HT1080 (cell line): ENCODE measurements at regions not wholly inside any gene's neighbourhood (a gene's known extent, or its start where the extent isn't known, plus 50 kb on each side); places are given as distances from the start of the nearest gene placed in this dataset.

ENCODE experiments used
- DNase-seq: peaks from one replicate; pipeline ENCODE4 v3.0.0-alpha.2; 2015; ENCODE audit warnings: low read depth

DNA sequence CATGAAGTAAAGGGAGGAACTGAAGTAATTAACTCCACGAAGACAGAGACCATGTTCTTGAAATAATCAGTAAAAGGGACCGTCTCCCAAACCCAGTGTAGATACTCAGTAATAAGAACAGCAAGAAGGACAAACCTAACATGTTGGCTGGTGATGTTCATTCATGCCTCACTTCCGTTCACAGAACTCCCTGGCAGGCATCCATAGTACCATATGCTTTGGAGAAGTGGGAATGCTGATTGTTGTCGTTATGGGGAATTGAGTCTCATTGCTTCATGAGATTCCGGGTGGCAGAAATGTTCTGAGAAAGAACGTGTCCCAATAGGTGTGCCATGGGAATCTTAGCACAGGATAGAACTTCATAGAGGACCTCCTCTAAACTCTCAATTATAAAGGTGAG lies 452.3 kb downstream of the ZSWIM6 start:
- peak; percentile 34 for DNase-seq

DNA sequence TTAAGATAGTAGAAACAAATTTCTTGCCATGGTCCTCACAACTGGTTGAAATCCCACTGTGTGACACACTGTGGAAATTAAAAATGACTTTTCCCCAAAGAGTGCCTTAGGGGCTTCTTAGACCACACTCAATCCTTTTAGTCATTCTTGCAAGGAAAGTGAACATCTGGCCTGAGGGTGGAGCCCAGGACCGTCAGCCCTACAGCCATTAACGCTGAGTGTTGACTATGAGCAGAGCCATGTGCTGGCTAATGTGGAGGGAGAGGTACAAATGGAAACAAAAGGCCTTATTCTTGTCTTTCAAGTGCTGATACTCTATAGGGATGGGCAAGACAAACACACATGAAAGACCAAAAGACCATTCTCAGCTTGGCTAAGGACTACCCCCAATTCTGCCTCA lies 456.5 kb downstream of the ZSWIM6 start:
- DNase-seq: no peak

DNA sequence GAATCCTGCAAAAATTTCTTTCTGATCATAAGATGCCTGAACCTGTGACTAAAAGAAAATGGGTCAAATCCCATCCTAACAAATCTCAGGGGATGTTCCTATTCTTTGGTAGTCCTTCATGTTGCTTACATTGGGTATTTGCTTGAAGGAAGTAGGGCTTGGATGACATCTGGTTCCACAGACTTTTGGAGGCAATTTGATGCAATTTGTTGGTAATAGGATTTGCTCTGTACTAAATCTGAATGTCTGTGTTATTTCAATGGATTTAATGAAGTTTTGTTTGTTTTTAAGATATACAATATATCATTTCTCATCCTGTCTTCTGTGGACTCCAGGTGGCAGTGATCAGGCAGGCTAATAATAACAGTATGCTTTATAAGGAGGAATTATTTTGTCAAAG lies 457.9 kb downstream of the ZSWIM6 start:
- no peak for DNase-seq

DNA sequence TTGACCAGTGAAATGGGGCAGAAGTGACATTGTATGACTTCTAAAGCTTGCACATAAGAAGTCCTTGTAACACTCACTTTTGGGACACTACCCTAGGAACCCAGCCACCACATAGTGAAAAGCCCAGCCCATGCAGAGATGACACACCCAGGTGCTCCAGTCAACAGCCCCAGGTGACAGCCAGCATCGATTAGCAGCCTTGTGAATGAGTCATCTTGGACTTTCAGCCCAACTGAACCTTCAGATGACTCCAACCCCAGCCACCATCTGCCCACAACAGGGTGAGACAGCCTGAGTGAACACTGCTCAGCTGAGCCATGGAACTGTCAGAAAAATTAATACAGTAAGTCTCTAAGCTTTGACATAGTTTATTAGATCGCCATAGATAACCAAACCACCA lies 458.6 kb downstream of the ZSWIM6 start:
- no peak for DNase-seq

DNA sequence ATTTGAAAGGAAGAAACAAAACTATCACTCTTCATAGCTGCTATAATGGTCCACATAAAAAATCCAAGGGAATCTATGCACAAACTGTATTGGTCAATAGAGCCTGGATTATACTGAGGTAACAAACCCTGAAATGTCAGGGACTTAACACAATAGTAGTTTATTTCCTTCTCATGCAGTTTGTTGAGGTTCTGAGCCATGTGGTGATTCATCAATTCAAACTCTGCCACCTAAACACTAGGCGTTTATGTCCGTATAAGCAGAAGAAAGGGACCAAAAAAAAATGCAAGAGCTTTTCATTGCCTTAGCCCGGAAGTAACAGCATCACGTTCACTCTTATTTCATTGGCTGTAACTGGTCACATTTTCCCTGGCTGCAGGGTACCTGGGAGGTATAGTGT lies 464.7 kb downstream of the ZSWIM6 start:
- DNase-seq: peak; percentile 58

DNA sequence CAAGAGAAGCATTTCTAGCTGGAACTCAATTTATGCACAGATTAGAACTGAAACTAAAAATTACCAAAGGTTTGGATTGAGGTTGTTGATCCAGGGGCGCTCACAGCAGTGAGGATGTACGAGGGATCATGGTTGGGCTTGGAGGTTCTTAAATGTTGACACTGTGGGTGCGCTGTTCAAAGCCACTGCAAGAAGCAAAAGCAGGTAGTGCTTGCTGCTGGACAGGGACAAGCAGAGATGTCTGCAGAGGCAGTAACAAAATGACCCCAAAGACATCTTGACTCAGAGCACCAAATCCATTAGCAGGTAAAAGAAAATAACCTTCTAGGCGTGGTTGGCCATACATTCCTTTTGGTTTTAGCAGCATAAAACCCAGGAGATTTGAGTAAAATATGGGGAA lies 468.4 kb downstream of the ZSWIM6 start:
- DNase-seq: no peak

DNA sequence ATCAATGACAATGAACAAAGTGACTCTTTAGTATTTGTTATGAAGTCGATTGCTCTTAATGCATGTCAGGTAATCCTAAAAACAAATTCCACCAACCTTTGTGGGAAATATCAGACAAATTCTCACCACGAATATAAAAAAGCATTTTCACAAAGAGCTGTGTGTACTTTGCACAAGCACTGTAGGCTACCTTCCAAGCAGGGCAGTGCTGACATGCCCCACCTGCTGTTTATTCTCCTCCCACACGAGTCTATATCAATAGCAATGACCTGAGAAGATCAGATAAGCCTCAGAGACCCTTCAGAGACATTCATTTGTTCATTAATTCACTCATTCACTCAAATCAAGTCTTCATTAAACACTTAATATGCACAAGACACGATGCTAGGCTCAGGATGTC lies 469.1 kb downstream of the ZSWIM6 start:
- no peak for DNase-seq

DNA sequence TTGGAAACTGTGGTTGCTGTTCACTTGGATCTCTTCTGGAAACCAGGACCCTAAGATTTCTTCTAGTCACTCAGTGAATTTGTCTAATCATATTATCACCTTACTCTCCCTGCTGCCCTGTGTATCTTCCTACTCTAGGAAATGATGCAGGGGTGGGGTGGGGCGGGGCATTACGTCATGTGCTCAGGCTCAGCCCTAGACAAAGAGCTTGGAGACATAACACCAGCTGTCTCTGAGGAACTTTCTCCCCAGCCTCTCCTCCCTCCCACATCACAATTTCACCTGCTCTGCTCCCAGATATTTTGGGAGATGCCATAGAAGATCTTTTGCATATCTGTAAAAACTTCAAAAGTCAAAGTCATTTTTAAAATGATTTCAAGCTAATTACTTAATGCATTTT lies 470.4 kb downstream of the ZSWIM6 start:
- DNase-seq: no peak

DNA sequence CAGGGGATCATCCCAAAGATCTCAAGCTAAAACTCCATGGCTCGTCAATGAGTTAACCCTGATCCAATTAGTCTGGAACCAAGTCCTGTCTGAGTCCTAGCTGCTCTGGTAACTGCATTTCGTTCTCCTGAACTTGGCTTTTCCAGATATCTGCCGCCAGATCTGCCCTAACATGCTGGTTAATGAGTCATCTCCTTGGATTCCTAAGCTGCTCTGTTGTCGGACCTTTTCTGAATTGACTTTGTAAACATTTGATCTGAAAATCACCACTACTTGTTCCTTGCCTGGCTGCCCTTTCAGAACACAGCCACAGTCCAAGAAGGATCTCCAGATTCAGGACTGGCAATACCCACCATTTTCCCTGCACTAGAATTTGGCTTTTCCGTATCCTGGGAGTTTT lies 473.0 kb downstream of the ZSWIM6 start:
- peak; percentile 75 for DNase-seq

DNA sequence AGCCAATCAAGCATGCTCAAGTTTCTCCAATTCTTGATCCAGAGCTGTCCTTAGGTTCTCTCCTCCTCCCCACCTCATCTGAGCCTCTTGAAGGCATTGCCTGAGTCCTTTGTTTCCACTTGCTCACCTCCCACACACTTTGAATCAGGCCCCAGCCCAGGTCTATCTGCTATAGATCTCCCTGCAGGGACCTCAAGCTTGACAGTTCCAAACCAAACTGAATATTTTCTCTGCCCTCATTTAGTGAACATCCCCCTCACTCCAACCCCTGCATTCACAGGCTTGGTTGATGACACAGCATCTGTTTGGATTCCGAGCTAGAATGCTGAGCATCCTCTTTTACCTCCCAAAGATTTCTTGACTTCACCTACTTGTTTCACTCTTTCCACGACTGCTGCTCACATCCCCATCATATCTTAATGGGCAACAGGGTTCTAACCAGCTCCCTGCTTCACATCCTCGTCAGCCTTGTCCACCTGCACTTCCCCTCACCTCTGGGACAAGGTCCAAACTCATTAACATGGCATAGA lies 474.5 kb downstream of the ZSWIM6 start:
- no peak for DNase-seq

DNA sequence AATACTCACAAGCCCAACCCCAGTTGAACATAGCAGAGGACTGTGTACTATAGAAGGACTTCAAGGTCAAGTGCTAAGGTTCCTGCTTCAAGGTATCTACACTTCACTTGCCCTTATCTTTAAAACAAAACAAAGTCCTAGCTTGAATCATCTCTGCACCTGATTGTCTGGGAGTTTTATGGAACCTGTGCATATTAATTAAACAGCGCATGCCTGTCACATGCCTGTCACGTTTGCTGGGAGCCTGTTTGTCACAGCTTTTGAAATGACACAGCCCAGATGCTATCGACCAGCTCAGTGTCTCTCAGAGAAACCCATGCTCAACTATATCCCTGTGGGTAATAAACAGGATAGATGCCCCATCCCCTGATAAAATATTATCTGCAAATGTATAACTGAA lies 476.0 kb downstream of the ZSWIM6 start:
- no peak for DNase-seq

DNA sequence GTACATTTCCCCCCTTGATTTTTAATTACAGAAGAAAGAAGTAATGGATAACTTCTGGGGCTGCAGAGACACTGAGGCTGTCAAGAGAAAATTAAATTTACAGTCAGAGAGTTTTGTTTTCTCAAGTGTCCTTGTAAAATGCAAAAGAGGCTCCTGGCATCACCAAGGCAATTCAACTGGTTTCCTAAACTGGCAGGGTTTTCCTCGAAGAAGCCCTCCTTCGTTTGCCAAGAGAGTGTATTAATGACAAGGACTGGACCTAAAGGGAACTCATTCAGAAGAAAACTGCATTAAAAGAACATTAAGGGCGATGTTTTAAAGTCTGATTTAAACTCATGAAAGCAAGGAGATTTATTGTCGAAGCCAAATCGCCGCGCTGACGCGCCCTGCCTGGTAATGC lies 476.9 kb downstream of the ZSWIM6 start:
- DNase-seq: no peak

DNA sequence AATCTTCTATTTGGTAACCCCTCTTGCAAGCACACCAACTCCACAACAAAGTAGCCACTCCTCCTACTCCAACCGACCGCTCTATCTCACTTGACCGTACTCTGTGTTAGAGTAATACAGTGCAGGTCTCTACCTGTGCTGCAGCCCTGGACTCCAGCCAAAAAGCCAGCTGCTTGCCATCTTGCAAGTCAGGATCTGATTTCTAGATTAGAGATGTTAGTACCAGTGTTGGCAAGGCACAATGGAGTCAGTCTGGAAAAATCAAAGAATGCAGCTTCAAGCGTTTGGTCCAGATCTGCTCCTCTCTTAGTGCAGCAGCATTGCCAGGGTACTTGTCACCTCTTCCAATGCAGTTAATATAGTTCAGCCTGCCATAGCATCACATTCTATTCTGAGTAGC lies 477.6 kb downstream of the ZSWIM6 start:
- no peak for DNase-seq

DNA sequence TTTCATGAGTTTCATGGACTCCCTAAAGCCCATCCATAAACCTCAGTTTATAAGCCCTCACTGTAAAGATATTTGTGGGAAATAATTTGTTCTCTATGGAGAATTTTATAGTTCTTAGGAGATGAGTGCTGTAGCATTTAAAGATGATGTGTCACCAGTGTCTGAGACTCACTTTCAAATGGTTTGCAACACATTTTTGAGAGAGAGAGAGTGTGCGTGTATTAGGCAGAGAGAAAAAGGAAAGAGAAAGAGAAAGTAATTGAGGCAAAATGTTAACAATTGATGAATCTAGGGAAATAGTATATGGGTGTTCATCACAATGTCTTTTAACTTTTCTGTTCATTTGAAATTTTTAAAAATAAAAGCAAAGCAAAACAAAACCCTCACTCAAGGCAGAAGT lies 479.0 kb downstream of the ZSWIM6 start:
- no peak for DNase-seq

DNA sequence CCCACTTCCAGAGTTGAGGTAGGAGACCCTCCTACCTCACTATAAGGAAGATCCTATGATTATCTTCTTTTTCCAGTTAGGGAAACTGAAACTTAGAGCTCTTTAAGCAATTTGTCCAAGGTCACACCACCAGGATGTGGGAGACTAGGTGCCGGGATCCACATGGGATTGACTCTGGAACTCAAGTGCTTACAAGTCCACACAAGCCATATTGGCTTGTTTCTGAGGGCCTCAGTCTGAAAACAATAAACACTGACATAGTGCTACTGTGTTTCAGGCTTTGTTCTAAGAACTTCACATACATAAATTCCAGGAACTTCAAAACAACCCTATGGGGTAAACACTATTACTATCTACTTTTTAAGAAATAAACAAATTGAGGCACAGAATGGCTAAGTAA lies 481.3 kb downstream of the ZSWIM6 start:
- no peak for DNase-seq

DNA sequence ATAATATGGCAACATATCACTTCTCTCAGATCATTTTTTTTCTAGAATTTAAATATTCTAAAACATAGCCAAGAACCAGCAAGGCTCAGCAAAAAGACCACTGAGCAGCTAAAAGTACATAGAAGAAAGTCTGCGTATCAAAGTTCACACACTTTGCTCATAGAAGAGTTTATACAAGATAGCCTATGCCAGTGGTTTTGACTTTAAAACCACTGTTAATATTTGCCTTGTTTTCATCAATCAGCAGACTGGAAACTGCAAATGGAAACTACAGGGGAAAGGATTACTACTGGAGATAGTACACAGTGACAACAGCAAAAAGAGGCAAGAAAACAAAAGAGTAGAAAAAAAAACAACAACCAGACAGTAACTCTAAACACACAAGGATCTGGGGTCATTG lies 483.3 kb downstream of the ZSWIM6 start:
- DNase-seq: no peak

DNA sequence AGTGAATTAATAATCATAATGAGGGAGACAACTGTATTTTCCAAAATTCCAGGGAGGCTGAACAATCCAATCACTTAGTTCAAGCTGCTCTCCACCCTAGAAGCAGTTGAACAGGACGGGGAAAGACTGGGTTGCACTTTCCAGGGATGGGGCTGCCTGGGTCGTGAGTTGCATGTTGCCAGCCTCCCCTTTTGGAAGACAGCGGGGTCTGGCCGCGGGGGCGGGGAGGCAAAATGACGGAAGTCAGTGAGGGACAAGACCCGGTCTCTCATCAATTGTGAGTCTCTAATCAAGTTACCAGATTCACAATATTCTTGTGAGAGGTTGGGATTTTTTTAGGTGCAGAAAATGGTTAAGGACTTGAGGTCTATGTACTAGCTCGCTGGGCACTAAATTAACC lies 484.1 kb downstream of the ZSWIM6 start:
- DNase-seq: no peak

DNA sequence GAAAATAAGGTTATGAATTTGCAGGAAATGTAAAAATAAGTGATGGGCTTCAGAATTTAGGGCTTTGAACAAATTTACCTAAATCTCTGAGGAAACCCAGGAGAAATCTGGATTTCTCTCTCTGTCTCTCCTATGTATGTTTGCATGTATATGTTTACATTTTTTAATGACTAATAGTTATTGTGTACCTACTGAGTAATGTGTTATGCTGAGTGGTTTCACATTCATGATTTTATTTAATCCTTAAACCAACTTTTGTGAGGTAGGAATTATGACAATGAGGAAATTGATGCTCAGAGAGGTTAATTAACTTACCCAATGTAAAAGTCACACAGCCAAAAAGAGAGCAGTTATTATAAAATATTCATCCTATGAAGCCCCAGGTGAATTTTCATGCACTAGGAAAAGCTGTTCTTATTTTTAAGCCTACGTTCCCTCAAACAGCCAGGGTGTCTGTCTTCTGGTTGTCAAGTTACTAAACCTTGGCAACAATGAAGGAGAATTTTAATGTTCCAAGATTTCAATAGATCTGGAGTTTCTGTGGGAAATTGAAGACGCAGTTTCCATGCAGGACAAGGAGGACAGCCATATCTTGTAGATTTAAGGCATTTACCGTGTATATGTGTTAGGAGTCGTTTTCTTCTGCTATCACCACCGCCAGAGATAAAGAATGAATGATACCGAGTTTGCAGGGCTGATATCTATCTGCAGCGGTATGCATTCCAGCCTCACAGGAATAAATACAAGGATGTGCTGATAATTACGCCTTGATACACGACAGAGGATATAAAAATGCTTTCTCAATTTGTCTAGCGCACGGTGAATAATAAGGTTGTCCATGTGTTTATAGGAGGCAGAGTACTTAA lies 484.8 kb downstream of the ZSWIM6 start:
- DNase-seq: no peak

DNA sequence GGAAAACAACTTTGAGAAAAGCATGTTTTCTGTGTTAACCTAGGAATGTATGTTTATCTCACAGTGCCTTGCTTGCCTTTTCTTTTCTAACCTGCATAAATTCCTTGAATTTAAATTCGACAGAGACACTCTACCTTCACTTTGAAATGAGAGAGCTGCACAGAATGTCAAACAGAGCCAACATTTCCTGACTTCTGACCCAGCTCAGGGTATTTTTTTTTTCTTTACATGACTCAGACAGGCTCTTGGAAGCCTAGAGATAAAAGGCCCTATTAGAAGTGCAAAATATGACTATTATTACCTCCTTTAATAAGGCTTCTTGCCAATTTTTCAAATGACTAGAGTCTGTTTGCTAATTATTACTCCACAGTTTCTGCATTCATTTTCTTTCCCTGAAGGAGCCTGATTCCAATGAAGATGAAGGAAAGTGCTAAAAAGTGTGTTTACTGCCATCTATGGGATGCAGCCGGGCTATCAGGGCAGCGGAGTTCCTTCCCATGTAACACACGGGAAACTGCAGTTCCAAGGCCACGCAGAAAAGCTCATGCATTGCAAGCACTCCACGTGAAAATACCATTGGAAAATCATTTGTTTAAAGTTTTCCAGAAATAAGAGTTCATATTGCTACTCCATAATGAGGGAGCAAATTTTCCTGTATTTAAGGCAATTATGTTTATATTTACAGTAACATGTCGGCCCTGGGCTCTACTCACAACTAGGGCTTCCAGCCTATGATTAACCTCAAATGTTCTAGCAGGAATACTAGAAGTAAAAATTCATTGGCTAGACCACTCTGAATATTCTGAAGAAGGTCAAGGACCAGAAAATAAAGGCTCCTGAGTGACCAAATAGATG lies 485.6 kb downstream of the ZSWIM6 start:
- DNase-seq: peak; percentile 39

DNA sequence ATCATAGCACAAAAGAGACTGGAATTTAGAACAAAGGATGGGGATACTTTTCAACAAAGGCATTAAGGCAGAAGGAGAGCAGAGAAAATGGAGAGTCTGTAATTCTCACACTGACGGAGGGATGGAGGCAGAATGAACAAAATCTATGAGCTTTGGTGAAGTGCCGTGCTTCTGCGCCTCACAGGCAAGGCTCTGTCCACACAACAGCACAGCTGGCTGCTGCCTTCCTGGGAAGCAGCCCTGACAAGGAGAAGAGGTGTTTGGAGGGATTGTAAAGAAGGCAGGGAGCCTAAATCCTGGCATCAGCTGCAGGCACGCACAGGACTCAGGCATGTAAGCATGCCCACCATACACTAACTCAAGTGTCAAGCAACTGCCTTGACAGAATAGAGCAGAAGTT lies 485.2 kb upstream of the KIF2A start:
- no peak for DNase-seq

DNA sequence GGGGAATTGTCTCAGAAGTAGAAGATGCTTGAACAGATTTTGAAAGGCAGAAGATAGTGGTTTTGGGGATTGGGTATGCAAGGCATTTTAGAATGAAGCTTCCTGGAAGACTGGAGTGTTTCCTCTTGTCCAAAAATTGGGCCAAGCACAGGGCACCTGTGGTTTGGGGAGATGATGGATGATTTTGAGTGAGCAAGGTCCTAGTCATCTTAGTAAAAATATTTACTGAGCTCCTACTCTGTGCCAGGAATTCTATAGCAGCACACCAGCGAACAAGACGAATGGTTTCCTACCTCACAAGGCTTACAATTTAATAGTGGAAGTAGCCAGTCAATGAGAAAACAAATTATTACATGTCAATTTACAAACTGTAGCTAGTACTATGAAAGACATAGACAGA lies 484.4 kb upstream of the KIF2A start:
- DNase-seq: no peak

DNA sequence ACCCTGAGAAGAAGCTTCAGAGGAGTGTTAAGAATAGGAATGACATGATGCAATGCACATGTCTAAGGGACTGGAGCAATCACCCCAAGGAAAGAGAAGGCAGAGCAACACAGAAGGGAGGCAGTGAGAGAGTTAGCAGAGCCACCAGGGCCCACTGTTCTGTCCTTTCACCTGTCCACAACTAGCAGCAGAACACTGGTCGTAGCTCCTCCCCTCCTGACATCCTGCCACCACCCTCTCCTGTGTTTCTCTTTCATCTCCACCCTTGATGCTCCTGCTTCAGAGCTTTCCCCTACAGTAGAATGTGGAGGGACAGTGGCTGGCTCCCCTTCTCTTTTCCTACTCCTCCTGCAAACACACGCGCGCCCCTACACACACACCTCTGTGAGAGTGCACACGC lies 483.4 kb upstream of the KIF2A start:
- no peak for DNase-seq

DNA sequence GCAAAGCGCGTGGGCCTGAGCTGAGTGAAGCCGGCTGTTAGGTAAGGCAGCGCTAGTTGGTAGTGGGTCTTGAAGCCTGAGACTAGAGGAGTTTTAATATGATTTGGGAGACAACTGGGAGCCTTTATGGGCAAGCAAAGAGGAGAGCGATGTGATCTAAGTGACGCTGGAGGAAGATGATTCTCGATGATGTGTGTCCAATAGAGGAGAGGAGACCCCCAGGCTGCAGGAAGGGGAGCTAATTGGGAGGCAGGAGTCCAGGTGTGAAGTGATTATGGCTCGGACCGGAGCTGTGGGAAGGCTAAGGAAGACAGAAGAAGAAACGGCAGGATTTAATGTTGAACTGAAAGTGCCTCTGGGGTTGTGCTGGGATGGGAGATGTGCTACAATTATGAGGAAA lies 482.9 kb upstream of the KIF2A start:
- no peak for DNase-seq
